Neural cell (in vitro differentiated cells): ENCODE measurements at regions not wholly inside any gene's neighbourhood (a gene's known extent, or its start where the extent isn't known, plus 50 kb on each side); places are given as distances from the start of the nearest gene placed in this dataset.

ENCODE experiments used
- H2AFZ ChIP-seq: fragments of 200-600, 300-800 bp; sonication (generic), shearing (Covaris generic); 2 replicates; pipeline ENCODE4 v1.6.0; 2014; ENCODE audit warnings: low read depth, mild to moderate bottlenecking, antibody characterized with exemption, low read length, moderate library complexity
- H3F3A ChIP-seq: fragments of 200-600 bp; shearing (Covaris generic); 2 replicates; pipeline ENCODE4 v1.6.1; 2016; ENCODE audit warnings: mild to moderate bottlenecking, moderate library complexity, mixed read lengths, antibody characterized with exemption, low read length; ENCODE audit not compliant: insufficient read depth, poor library complexity, severe bottlenecking
- H3K27ac ChIP-seq: fragments of 200-600, 300-800 bp; sonication (generic), shearing (Covaris generic); 2 replicates; pipeline ENCODE4 v1.5.1; 2014; ENCODE audit warnings: mild to moderate bottlenecking, low read length, moderate library complexity
- H3K27me3 ChIP-seq: fragments of 300-800, 200-600 bp; sonication (generic), shearing (Covaris generic); 2 replicates; pipeline ENCODE4 v1.6.0; 2014; ENCODE audit warnings: mild to moderate bottlenecking, low read depth, low read length, moderate library complexity; ENCODE audit not compliant: insufficient read depth
- H3K36me3 ChIP-seq: fragments of 300-800, 200-600 bp; sonication (generic), shearing (Covaris generic); 2 replicates; pipeline ENCODE4 v1.5.1; 2014; ENCODE audit warnings: mild to moderate bottlenecking, antibody characterized with exemption, low read length, moderate library complexity; ENCODE audit not compliant: insufficient read depth
- H3K4me2 ChIP-seq: fragments of 300-800, 200-600 bp; sonication (generic), shearing (Covaris generic); 2 replicates; pipeline ENCODE4 v1.6.0; 2014; ENCODE audit warnings: mild to moderate bottlenecking, low read length
- H3K4me3 ChIP-seq: fragments of 300-800, 200-600 bp; sonication (generic), shearing (Covaris generic); 2 replicates; pipeline ENCODE4 v1.5.1; 2014; ENCODE audit warnings: mild to moderate bottlenecking, low read length, moderate library complexity
- H3K79me2 ChIP-seq: fragments of 200-600 bp; shearing (Covaris generic); replicated peaks from 2 replicates; pipeline ENCODE4 v1.6.0; 2014; ENCODE audit warnings: mild to moderate bottlenecking, low read length, moderate library complexity; ENCODE audit not compliant: insufficient read depth
- H3K9ac ChIP-seq: fragments of 300-800, 200-600 bp; sonication (generic), shearing (Covaris generic); 2 replicates; pipeline ENCODE4 v1.6.1; 2016; ENCODE audit warnings: mild to moderate bottlenecking, low read length, mixed read lengths
- H3K9me2 ChIP-seq: fragments of 200-600 bp; shearing (Covaris generic); 2 replicates; pipeline ENCODE4 v1.6.1; 2016; ENCODE audit warnings: mild to moderate bottlenecking, low read length, mixed read lengths; ENCODE audit not compliant: insufficient read depth
- H3K9me3 ChIP-seq: fragments of 200-600, 300-800 bp; sonication (generic), shearing (Covaris generic); 2 replicates; pipeline ENCODE4 v1.6.1; 2016; ENCODE audit warnings: mild to moderate bottlenecking, mixed run types, low read length, moderate library complexity, mixed read lengths
- H4K20me1 ChIP-seq: fragments of 200-600 bp; shearing (Covaris generic); 2 replicates; pipeline ENCODE4 v1.6.1; 2016; ENCODE audit warnings: mild to moderate bottlenecking, mixed run types; ENCODE audit not compliant: insufficient read depth
- CTCF ChIP-seq: fragments of 450-650 bp; IDR thresholded peaks from 2 replicates; pipeline ENCODE4 v1.5.1; 2014; ENCODE audit warnings: antibody characterized with exemption, mild to moderate bottlenecking, moderate library complexity; ENCODE audit not compliant: poor library complexity, severe bottlenecking
- EP300 ChIP-seq: fragments of 450-650 bp; conservative IDR thresholded peaks from 2 replicates; pipeline ENCODE4 v1.6.1; 2014; ENCODE audit warnings: antibody characterized with exemption, mild to moderate bottlenecking, moderate library complexity; ENCODE audit not compliant: poor library complexity, severe bottlenecking
- EZH2 ChIP-seq: fragments of 200-600, 300-800 bp; shearing (Covaris generic), sonication (generic); IDR thresholded peaks from 2 replicates; pipeline ENCODE4 v1.6.1; 2014; ENCODE audit warnings: antibody characterized with exemption, low read length, borderline replicate concordance, mild to moderate bottlenecking; ENCODE audit not compliant: insufficient read depth, poor library complexity, severe bottlenecking
- MXI1 ChIP-seq: fragments of 450-650 bp; conservative IDR thresholded peaks from 2 replicates; pipeline ENCODE4 v1.6.1; 2014; ENCODE audit warnings: antibody characterized with exemption, mild to moderate bottlenecking; ENCODE audit not compliant: poor library complexity, severe bottlenecking
- POLR2AphosphoS5 ChIP-seq: IDR thresholded peaks from 2 replicates; pipeline ENCODE4 v1.6.1; 2012
- RAD21 ChIP-seq: fragments of 450-650 bp; conservative IDR thresholded peaks from 2 replicates; pipeline ENCODE4 v1.6.1; 2014; ENCODE audit warnings: antibody characterized with exemption, mild to moderate bottlenecking, moderate library complexity
- REST ChIP-seq: IDR thresholded peaks from 2 replicates; pipeline ENCODE4 v1.6.1; 2012; ENCODE audit warnings: borderline replicate concordance
- SMC3 ChIP-seq: fragments of 450-650 bp; conservative IDR thresholded peaks from 2 replicates; pipeline ENCODE4 v1.6.1; 2014; ENCODE audit warnings: antibody characterized with exemption, mild to moderate bottlenecking, moderate library complexity; ENCODE audit not compliant: poor library complexity
- TAF1 ChIP-seq: IDR thresholded peaks from 2 replicates; pipeline ENCODE4 v1.6.1; 2012; ENCODE audit warnings: low read depth

- Histone ChIP-seq H3F3A (no peaks in the 10 kb centered on the region), H3K9ac (peak overlapping the region; percentile 68), H2AFZ (peak overlapping the region; percentile 67), H3K27me3 (no peaks in the 10 kb centered on the region), H3K27ac (peak overlapping the region; percentile 67), H3K79me2 (no peaks in the 10 kb centered on the region), H4K20me1 (no peaks in the 10 kb centered on the region), H3K9me3 (no peaks in the 10 kb centered on the region), H3K9me2 (no peaks in the 10 kb centered on the region), H3K4me2 (peak overlapping the region; percentile 55), H3K4me3 (peak overlapping the region; percentile 72), H3K36me3 (no peaks in the 10 kb centered on the region)
- TF ChIP-seq REST (peak; percentile 35), TAF1 (no peak), EZH2 (no peak), CTCF (no peak), POLR2AphosphoS5 (peak; percentile 71), MXI1 (peak; percentile 30), EP300 (no peak), RAD21 (no peak), SMC3 (no peak)
These were observed 83.0 kb upstream of the FREM1 start for GRCh38 chr9:14993061-14993800.

GRCh38 chr9:14992516-14992915 lies 82.3 kb upstream of the FREM1 start:
- H3K27ac ChIP-seq = no peak overlapping the region
- H3K79me2 ChIP-seq = no peaks in the 10 kb centered on the region
- H3F3A ChIP-seq = no peaks in the 10 kb centered on the region
- peak overlapping the region; percentile 67 for H2AFZ ChIP-seq
- peak overlapping the region; percentile 26 for H3K4me2 ChIP-seq
- no peaks in the 10 kb centered on the region for H3K9me3 ChIP-seq
- no peaks in the 10 kb centered on the region for H3K9me2 ChIP-seq
- H3K36me3 ChIP-seq = no peaks in the 10 kb centered on the region
- no peaks in the 10 kb centered on the region for H4K20me1 ChIP-seq
- H3K27me3 ChIP-seq = no peaks in the 10 kb centered on the region
- TF ChIP-seq RAD21 (no peak), MXI1 (no peak), POLR2AphosphoS5 (no peak), SMC3 (no peak), REST (no peak), TAF1 (no peak), CTCF (no peak)
- peak overlapping the region; percentile 68 for H3K9ac ChIP-seq
- peak overlapping the region; percentile 72 for H3K4me3 ChIP-seq
